Kidney tubule cell (primary cell): ENCODE measurements at regions not wholly inside any gene's neighbourhood (a gene's known extent, or its start where the extent isn't known, plus 50 kb on each side); places are given as distances from the start of the nearest gene placed in this dataset.
A peak's percentile ranks its signal among the peaks of the same experiment; 100 is the strongest.
"Not testable (repeated sequence)": the region's sequence is repeated elsewhere in the genome, so short reads cannot be mapped to it uniquely, and the experiment has no call there.

Experiments used
- DNase-seq: peaks from one replicate; pipeline ENCODE4 v3.0.0-alpha.2; 2018; ENCODE audit warnings: low spot score

GRCh38 chr1:217921126-217921904 is 290.2 kb downstream of the SPATA17 start:
- peak; percentile 7 for DNase-seq

- DNase-seq: peak; percentile 29
Measured at GRCh38 chr1:217924924-217925323, 293.8 kb downstream of the SPATA17 start.

GRCh38 chr1:217929213-217929885 is 298.2 kb downstream of the SPATA17 start:
- DNase-seq: no peak

- DNase-seq: no peak
Measured at GRCh38 chr1:217943361-217943760, 312.2 kb downstream of the SPATA17 start.

- no peak for DNase-seq
Measured at GRCh38 chr1:217944550-217944949, 313.4 kb downstream of the SPATA17 start.

- DNase-seq: no peak
Measured at GRCh38 chr1:217946511-217946910, 315.4 kb downstream of the SPATA17 start.

GRCh38 chr1:217948741-217949140 is 317.6 kb downstream of the SPATA17 start:
- no peak for DNase-seq

GRCh38 chr1:217953330-217953729 is 322.2 kb downstream of the SPATA17 start:
- no peak for DNase-seq

GRCh38 chr1:217953922-217954321 is 322.8 kb downstream of the SPATA17 start:
- peak; percentile 47 for DNase-seq

- no peak for DNase-seq
Measured at GRCh38 chr1:217955723-217956122, 324.6 kb downstream of the SPATA17 start.

- no peak for DNase-seq
Measured at GRCh38 chr1:217965156-217965786, 319.8 kb upstream of the RRP15 start.

GRCh38 chr1:217968085-217968484 is 317.0 kb upstream of the RRP15 start:
- DNase-seq: no peak

- no peak for DNase-seq
Measured at GRCh38 chr1:217969428-217969827, 315.7 kb upstream of the RRP15 start.

- no peak for DNase-seq
Measured at GRCh38 chr1:217977943-217978342, 307.1 kb upstream of the RRP15 start.

GRCh38 chr1:217981430-217981829 is 303.7 kb upstream of the RRP15 start:
- no peak for DNase-seq

GRCh38 chr1:217982331-217983050 is 302.6 kb upstream of the RRP15 start:
- peak; percentile 8 for DNase-seq

- no peak for DNase-seq
Measured at GRCh38 chr1:217983051-217983375, 302.1 kb upstream of the RRP15 start.

- DNase-seq: no peak
Measured at GRCh38 chr1:217985641-217986040, 299.5 kb upstream of the RRP15 start.

GRCh38 chr1:217989510-217989909 is 295.6 kb upstream of the RRP15 start:
- no peak for DNase-seq

- DNase-seq: no peak
Measured at GRCh38 chr1:217993439-217993838, 291.7 kb upstream of the RRP15 start.

GRCh38 chr1:218008296-218008695 is 276.8 kb upstream of the RRP15 start:
- not testable (repeated sequence) for DNase-seq

GRCh38 chr1:218015106-218015505 is 270.0 kb upstream of the RRP15 start:
- DNase-seq: not testable (repeated sequence)
